Neural progenitor cell (in vitro differentiated cells): ENCODE measurements at regions not wholly inside any gene's neighbourhood (a gene's known extent, or its start where the extent isn't known, plus 50 kb on each side); places are given as distances from the start of the nearest gene placed in this dataset.

Experiments used
- DNase-seq: peaks from one replicate; pipeline ENCODE4 v3.0.0-alpha.2; 2016; ENCODE audit warnings: low spot score
- H2AFZ ChIP-seq: fragments of 200-600 bp; sonication (generic); replicated peaks from 2 replicates; pipeline ENCODE4 v1.6.1; 2016; ENCODE audit warnings: antibody characterized with exemption
- H3F3A ChIP-seq: fragments of 200-600 bp; sonication (generic); 2 replicates; pipeline ENCODE4 v1.6.1; 2016; ENCODE audit warnings: antibody characterized with exemption, low read depth
- H3K27ac ChIP-seq: fragments of 200-600 bp; sonication (generic); 2 replicates; pipeline ENCODE4 v1.5.1; 2016; ENCODE audit warnings: mild to moderate bottlenecking
- H3K27me3 ChIP-seq: fragments of 200-600 bp; sonication (generic); 2 replicates; pipeline ENCODE4 v1.6.1; 2016; ENCODE audit warnings: mild to moderate bottlenecking, moderate library complexity
- H3K36me3 ChIP-seq: fragments of 200-600 bp; sonication (generic); 2 replicates; pipeline ENCODE4 v1.5.1; 2016
- H3K4me1 ChIP-seq: fragments of 200-600 bp; sonication (generic); 2 replicates; pipeline ENCODE4 v1.6.1; 2016; ENCODE audit warnings: mixed run types
- H3K4me2 ChIP-seq: fragments of 200-600 bp; sonication (generic); 2 replicates; pipeline ENCODE4 v1.6.1; 2016
- H3K4me3 ChIP-seq: fragments of 200-600 bp; sonication (generic); 2 replicates; pipeline ENCODE4 v1.5.1; 2016
- H3K79me2 ChIP-seq: fragments of 200-600 bp; sonication (generic); 2 replicates; pipeline ENCODE4 v1.6.1; 2016; ENCODE audit warnings: low read depth
- H3K9ac ChIP-seq: fragments of 200-600 bp; sonication (generic); 2 replicates; pipeline ENCODE4 v1.6.1; 2016
- H3K9me3 ChIP-seq: fragments of 200-600 bp; sonication (generic); 2 replicates; pipeline ENCODE4 v1.5.1; 2016; ENCODE audit warnings: low read depth
- H4K20me1 ChIP-seq: fragments of 200-600 bp; sonication (generic); 2 replicates; pipeline ENCODE4 v1.6.1; 2016; ENCODE audit warnings: low read depth
- H3K27ac Mint-ChIP-seq: 3 replicates; pipeline ENCODE4 v1.8.0; 2021; ENCODE audit warnings: mixed read lengths
- H3K27me3 Mint-ChIP-seq: 2 replicates; pipeline ENCODE4 v1.8.0; 2022; ENCODE audit warnings: low read depth, mild to moderate bottlenecking, inconsistent platforms, moderate library complexity, mixed read lengths; ENCODE audit not compliant: insufficient read depth
- H3K36me3 Mint-ChIP-seq: 3 replicates; pipeline ENCODE4 v1.8.0; 2021; ENCODE audit warnings: mixed read lengths
- H3K4me1 Mint-ChIP-seq: 3 replicates; pipeline ENCODE4 v1.8.0; 2021; ENCODE audit warnings: mixed read lengths
- H3K4me3 Mint-ChIP-seq: 3 replicates; pipeline ENCODE4 v1.8.0; 2021; ENCODE audit warnings: mild to moderate bottlenecking, moderate library complexity, mixed read lengths
- H3K9me3 Mint-ChIP-seq: 3 replicates; pipeline ENCODE4 v1.8.0; 2020; ENCODE audit warnings: mixed read lengths
- CTCF ChIP-seq: fragments of 200-600 bp; sonication (generic); IDR thresholded peaks from 2 replicates; pipeline ENCODE4 v1.5.1; 2017; ENCODE audit warnings: antibody characterized with exemption, mild to moderate bottlenecking
- EZH2 ChIP-seq: fragments of 200-600 bp; sonication (generic); IDR thresholded peaks from 2 replicates; pipeline ENCODE4 v1.6.1; 2017; ENCODE audit warnings: antibody characterized with exemption, mild to moderate bottlenecking, moderate library complexity
- EZH2phosphoT487 ChIP-seq: fragments of 200-600 bp; sonication (generic); IDR thresholded peaks from 2 replicates; pipeline ENCODE4 v1.6.1; 2017; ENCODE audit warnings: antibody characterized with exemption

GRCh38 chr10:59000162-59000825 is 176.1 kb upstream of the PHYHIPL start:
- Mint-ChIP-seq H3K4me1 (peaks cover 7% of the 10 kb centered on the region), H3K36me3 (no peaks in the 10 kb centered on the region), H3K9me3 (no peaks in the 10 kb centered on the region), H3K27ac (no peak overlapping the region), H3K4me3 (no peak overlapping the region), H3K27me3 (no peaks in the 10 kb centered on the region)
- H3K9me3 ChIP-seq: no peaks in the 10 kb centered on the region
- H3K27ac ChIP-seq: no peak overlapping the region
- H3K4me2 ChIP-seq: no peak overlapping the region
- no peak overlapping the region for H3K9ac ChIP-seq
- no peaks in the 10 kb centered on the region for H4K20me1 ChIP-seq
- no peak overlapping the region for H3K4me3 ChIP-seq
- no peaks in the 10 kb centered on the region for H3K36me3 ChIP-seq
- no peak for TF ChIP-seq EZH2phosphoT487
- TF ChIP-seq EZH2: no peak
- no peak for TF ChIP-seq CTCF
- no peaks in the 10 kb centered on the region for H3K27me3 ChIP-seq
- no peak overlapping the region for H2AFZ ChIP-seq
- H3K4me1 ChIP-seq: peaks cover 14% of the 10 kb centered on the region
- no peaks in the 10 kb centered on the region for H3K79me2 ChIP-seq
- no peaks in the 10 kb centered on the region for H3F3A ChIP-seq
- DNase-seq: no peak

- Mint-ChIP-seq H3K36me3 (no peaks in the 10 kb centered on the region), H3K4me3 (no peak overlapping the region), H3K27ac (no peak overlapping the region), H3K27me3 (no peaks in the 10 kb centered on the region), H3K9me3 (no peaks in the 10 kb centered on the region), H3K4me1 (peaks cover 7% of the 10 kb centered on the region)
- Histone ChIP-seq H4K20me1 (no peaks in the 10 kb centered on the region), H3K4me3 (no peak overlapping the region), H3K4me2 (no peak overlapping the region), H3K79me2 (no peaks in the 10 kb centered on the region), H3K27ac (no peak overlapping the region), H3K27me3 (no peaks in the 10 kb centered on the region), H3K9me3 (no peaks in the 10 kb centered on the region), H3F3A (no peaks in the 10 kb centered on the region), H2AFZ (no peak overlapping the region), H3K36me3 (no peaks in the 10 kb centered on the region), H3K9ac (no peak overlapping the region), H3K4me1 (peaks cover 14% of the 10 kb centered on the region)
- DNase-seq: no peak
- TF ChIP-seq CTCF (no peak), EZH2phosphoT487 (no peak), EZH2 (no peak)
Observed at GRCh38 chr10:59002011-59002410, 174.4 kb upstream of the PHYHIPL start.

- no peaks in the 10 kb centered on the region for H3K79me2 ChIP-seq
- H3K27me3 ChIP-seq: no peaks in the 10 kb centered on the region
- no peak for DNase-seq
- H4K20me1 ChIP-seq: no peaks in the 10 kb centered on the region
- no peaks in the 10 kb centered on the region for H3K9me3 Mint-ChIP-seq
- H3K4me2 ChIP-seq: no peak overlapping the region
- H3K27me3 Mint-ChIP-seq: no peaks in the 10 kb centered on the region
- H3K4me3 ChIP-seq: no peak overlapping the region
- no peaks in the 10 kb centered on the region for H3K9me3 ChIP-seq
- H3K9ac ChIP-seq: no peak overlapping the region
- TF ChIP-seq EZH2: no peak
- H3K27ac ChIP-seq: no peak overlapping the region
- no peak overlapping the region for H3K4me3 Mint-ChIP-seq
- H2AFZ ChIP-seq: no peak overlapping the region
- peaks cover 17% of the 10 kb centered on the region for H3K4me1 ChIP-seq
- H3K36me3 Mint-ChIP-seq: no peaks in the 10 kb centered on the region
- H3K36me3 ChIP-seq: no peaks in the 10 kb centered on the region
- H3F3A ChIP-seq: no peaks in the 10 kb centered on the region
- H3K4me1 Mint-ChIP-seq: peaks cover 7% of the 10 kb centered on the region
- no peak overlapping the region for H3K27ac Mint-ChIP-seq
Observed at GRCh38 chr10:59003203-59003602, 173.2 kb upstream of the PHYHIPL start.

GRCh38 chr10:59004392-59004791 is 172.1 kb upstream of the PHYHIPL start:
- no peaks in the 10 kb centered on the region for H3K9me3 Mint-ChIP-seq

More at GRCh38 chr10:59004392-59004791, 172.1 kb upstream of the PHYHIPL start:
- Histone ChIP-seq H4K20me1 (no peaks in the 10 kb centered on the region), H3K27me3 (no peaks in the 10 kb centered on the region), H3K4me3 (no peak overlapping the region), H3K36me3 (no peaks in the 10 kb centered on the region), H3K4me1 (peaks cover 20% of the 10 kb centered on the region), H3K9ac (no peak overlapping the region), H3K4me2 (no peak overlapping the region), H3K79me2 (no peaks in the 10 kb centered on the region), H3K9me3 (no peaks in the 10 kb centered on the region), H2AFZ (no peak overlapping the region), H3F3A (no peaks in the 10 kb centered on the region), H3K27ac (no peak overlapping the region)
- Mint-ChIP-seq H3K27ac (no peak overlapping the region), H3K27me3 (no peaks in the 10 kb centered on the region), H3K4me3 (no peak overlapping the region), H3K36me3 (no peaks in the 10 kb centered on the region), H3K4me1 (peaks cover under 1% of the 10 kb centered on the region)
- DNase-seq: no peak
- TF ChIP-seq EZH2phosphoT487 (no peak), EZH2 (no peak), CTCF (no peak)
